ENCODE measurements at regions not wholly inside any gene's neighbourhood (a gene's known extent, or its start where the extent isn't known, plus 50 kb on each side); places are given as distances from the start of the nearest gene placed in this dataset.
A peak's percentile ranks its signal among the peaks of the same experiment; 100 is the strongest.

- DNase-seq (ENCODE audit: low spot score): no peak
- Histone ChIP-seq H3K4me1 (ENCODE audit: insufficient read depth) (peaks cover 5% of the 10 kb centered on the region), H4K20me1 (ENCODE audit: insufficient read depth, poor library complexity, severe bottlenecking) (no peaks in the 10 kb centered on the region), H3K27ac (peak overlapping the region; percentile 38), H3K9me3 (ENCODE audit: low read depth) (no peaks in the 10 kb centered on the region), H3K79me2 (no peaks in the 10 kb centered on the region), H3K4me3 (no peak overlapping the region), H3K36me3 (replicated peaks; ENCODE audit: insufficient read depth, low read depth) (no peaks in the 10 kb centered on the region), H2AFZ (peak overlapping the region; percentile 45), H3K4me2 (peak overlapping the region; percentile 44), H3K27me3 (no peaks in the 10 kb centered on the region), H3K9me2 (replicated peaks; ENCODE audit: insufficient read depth) (no peaks in the 10 kb centered on the region)
- 42% methylated on average over 10 of the region's 10 CpGs for WGBS (ENCODE audit: low lambda C conversion rate, missing lambda C conversion rate)
- TF ChIP-seq, protein P1, sequence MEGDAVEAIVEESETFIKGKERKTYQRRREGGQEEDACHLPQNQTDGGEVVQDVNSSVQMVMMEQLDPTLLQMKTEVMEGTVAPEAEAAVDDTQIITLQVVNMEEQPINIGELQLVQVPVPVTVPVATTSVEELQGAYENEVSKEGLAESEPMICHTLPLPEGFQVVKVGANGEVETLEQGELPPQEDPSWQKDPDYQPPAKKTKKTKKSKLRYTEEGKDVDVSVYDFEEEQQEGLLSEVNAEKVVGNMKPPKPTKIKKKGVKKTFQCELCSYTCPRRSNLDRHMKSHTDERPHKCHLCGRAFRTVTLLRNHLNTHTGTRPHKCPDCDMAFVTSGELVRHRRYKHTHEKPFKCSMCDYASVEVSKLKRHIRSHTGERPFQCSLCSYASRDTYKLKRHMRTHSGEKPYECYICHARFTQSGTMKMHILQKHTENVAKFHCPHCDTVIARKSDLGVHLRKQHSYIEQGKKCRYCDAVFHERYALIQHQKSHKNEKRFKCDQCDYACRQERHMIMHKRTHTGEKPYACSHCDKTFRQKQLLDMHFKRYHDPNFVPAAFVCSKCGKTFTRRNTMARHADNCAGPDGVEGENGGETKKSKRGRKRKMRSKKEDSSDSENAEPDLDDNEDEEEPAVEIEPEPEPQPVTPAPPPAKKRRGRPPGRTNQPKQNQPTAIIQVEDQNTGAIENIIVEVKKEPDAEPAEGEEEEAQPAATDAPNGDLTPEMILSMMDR (IDR thresholded peaks at IDR 0.05; ENCODE audit: poor library complexity): no peak
- TF ChIP-seq EZH2 (IDR thresholded peaks at IDR 0.05; ENCODE audit: borderline replicate concordance) (no peak), EZH2phosphoT487 (IDR thresholded peaks at IDR 0.05; ENCODE audit: low read depth, severe bottlenecking, unreplicated experiment) (no peak)
These were observed 178.5 kb upstream of the P2RY1 start for GRCh38 chr3:152656214-152656971.

DNA sequence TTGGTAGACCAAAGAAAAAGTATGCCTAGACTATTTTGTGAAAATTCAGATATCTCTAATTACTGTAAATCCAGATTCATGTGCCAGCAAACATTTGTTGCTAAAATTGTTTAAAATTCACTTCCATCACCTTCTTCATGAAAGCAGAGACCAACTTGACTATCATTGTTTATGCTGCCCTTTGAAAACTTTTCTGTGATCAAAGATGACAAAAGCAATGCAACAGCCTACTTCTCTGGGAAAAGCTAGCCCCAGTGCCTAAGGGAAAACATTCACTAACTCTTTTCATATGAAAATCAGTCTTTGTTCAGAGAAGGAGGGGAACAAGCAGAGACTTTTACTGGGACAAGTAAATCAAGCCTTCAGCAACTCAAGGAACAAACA lies 178.0 kb upstream of the P2RY1 start:
- H3K4me3 ChIP-seq: no peak overlapping the region
- no peak for DNase-seq (ENCODE audit: low spot score)
- no peaks in the 10 kb centered on the region for H3K79me2 ChIP-seq
- peaks cover 5% of the 10 kb centered on the region for H3K4me1 ChIP-seq (ENCODE audit: insufficient read depth)
- H3K4me2 ChIP-seq: peak overlapping the region; percentile 44
- H3K9me3 ChIP-seq (ENCODE audit: low read depth): no peaks in the 10 kb centered on the region
- H3K9me2 ChIP-seq (replicated peaks; ENCODE audit: insufficient read depth): no peaks in the 10 kb centered on the region
- peak overlapping the region; percentile 38 for H3K27ac ChIP-seq
- H2AFZ ChIP-seq: peak overlapping the region; percentile 45
- no peaks in the 10 kb centered on the region for H3K36me3 ChIP-seq (replicated peaks; ENCODE audit: insufficient read depth, low read depth)
- no peak for TF ChIP-seq EZH2phosphoT487 (IDR thresholded peaks at IDR 0.05; ENCODE audit: low read depth, severe bottlenecking, unreplicated experiment)
- TF ChIP-seq EZH2 (IDR thresholded peaks at IDR 0.05; ENCODE audit: borderline replicate concordance): no peak
- TF ChIP-seq, protein P1 (IDR thresholded peaks at IDR 0.05; ENCODE audit: poor library complexity): no peak
- H4K20me1 ChIP-seq (ENCODE audit: insufficient read depth, poor library complexity, severe bottlenecking): no peaks in the 10 kb centered on the region
- H3K27me3 ChIP-seq: no peaks in the 10 kb centered on the region

- no peak overlapping the region for H2AFZ ChIP-seq
- H3K4me1 ChIP-seq (ENCODE audit: insufficient read depth): peaks cover 5% of the 10 kb centered on the region
- H3K27me3 ChIP-seq: no peaks in the 10 kb centered on the region
- no peak overlapping the region for H3K27ac ChIP-seq
- no peaks in the 10 kb centered on the region for H3K9me2 ChIP-seq (replicated peaks; ENCODE audit: insufficient read depth)
- WGBS (ENCODE audit: low lambda C conversion rate, missing lambda C conversion rate): 70% methylated on average over 5 of the region's 5 CpGs
- no peaks in the 10 kb centered on the region for H3K36me3 ChIP-seq (replicated peaks; ENCODE audit: insufficient read depth, low read depth)
- no peak overlapping the region for H3K4me2 ChIP-seq
- H4K20me1 ChIP-seq (ENCODE audit: insufficient read depth, poor library complexity, severe bottlenecking): no peaks in the 10 kb centered on the region
- H3K9me3 ChIP-seq (ENCODE audit: low read depth): no peaks in the 10 kb centered on the region
- DNase-seq (ENCODE audit: low spot score): no peak
- H3K79me2 ChIP-seq: no peaks in the 10 kb centered on the region
- H3K4me3 ChIP-seq: no peak overlapping the region
- TF ChIP-seq EZH2phosphoT487 (IDR thresholded peaks at IDR 0.05; ENCODE audit: low read depth, severe bottlenecking, unreplicated experiment) (no peak), EZH2 (IDR thresholded peaks at IDR 0.05; ENCODE audit: borderline replicate concordance) (no peak)
- TF ChIP-seq, protein P1 (IDR thresholded peaks at IDR 0.05; ENCODE audit: poor library complexity): no peak
These were observed 175.8 kb upstream of the P2RY1 start for GRCh38 chr3:152658977-152659720.

Measured in hepatocyte (in vitro differentiated cells).